ENCODE measurements at regions not wholly inside any gene's neighbourhood (a gene's known extent, or its start where the extent isn't known, plus 50 kb on each side); places are given as distances from the start of the nearest gene placed in this dataset.

- Histone ChIP-seq H3K27me3 (no peaks in the 10 kb centered on the region), H3K27ac (no peak overlapping the region), H3K4me3 (no peak overlapping the region), H3K36me3 (no peaks in the 10 kb centered on the region), H3K9me3 (no peaks in the 10 kb centered on the region), H3K4me1 (no peaks in the 10 kb centered on the region)
- intact Hi-C loops (cut with DNase I), result no loop called here
- TF ChIP-seq, protein P1, sequence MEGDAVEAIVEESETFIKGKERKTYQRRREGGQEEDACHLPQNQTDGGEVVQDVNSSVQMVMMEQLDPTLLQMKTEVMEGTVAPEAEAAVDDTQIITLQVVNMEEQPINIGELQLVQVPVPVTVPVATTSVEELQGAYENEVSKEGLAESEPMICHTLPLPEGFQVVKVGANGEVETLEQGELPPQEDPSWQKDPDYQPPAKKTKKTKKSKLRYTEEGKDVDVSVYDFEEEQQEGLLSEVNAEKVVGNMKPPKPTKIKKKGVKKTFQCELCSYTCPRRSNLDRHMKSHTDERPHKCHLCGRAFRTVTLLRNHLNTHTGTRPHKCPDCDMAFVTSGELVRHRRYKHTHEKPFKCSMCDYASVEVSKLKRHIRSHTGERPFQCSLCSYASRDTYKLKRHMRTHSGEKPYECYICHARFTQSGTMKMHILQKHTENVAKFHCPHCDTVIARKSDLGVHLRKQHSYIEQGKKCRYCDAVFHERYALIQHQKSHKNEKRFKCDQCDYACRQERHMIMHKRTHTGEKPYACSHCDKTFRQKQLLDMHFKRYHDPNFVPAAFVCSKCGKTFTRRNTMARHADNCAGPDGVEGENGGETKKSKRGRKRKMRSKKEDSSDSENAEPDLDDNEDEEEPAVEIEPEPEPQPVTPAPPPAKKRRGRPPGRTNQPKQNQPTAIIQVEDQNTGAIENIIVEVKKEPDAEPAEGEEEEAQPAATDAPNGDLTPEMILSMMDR (IDR thresholded peaks at IDR 0.05), result no peak
- TF ChIP-seq POLR2A (IDR thresholded peaks at IDR 0.05), result no peak
- WGBS, 2 donors, result 80 to 87% methylated on average over 3 of the region's 3 CpGs
- DNase-seq, result no peak
Measured at GRCh38 chr5:4845221-4845620, 294.9 kb upstream of the ADAMTS16 start.

GRCh38 chr5:4847766-4848165 lies 292.4 kb upstream of the ADAMTS16 start:
- Histone ChIP-seq H3K27ac (no peak overlapping the region), H3K9me3 (no peaks in the 10 kb centered on the region), H3K27me3 (no peaks in the 10 kb centered on the region), H3K36me3 (no peaks in the 10 kb centered on the region), H3K4me3 (no peak overlapping the region), H3K4me1 (no peaks in the 10 kb centered on the region)
- no peak for DNase-seq
- TF ChIP-seq, protein P1 (IDR thresholded peaks at IDR 0.05), result no peak
- intact Hi-C loops (cut with DNase I), result no loop called here
- 49 to 53% methylated on average over 3 of the region's 3 CpGs for WGBS, 2 donors

DNA sequence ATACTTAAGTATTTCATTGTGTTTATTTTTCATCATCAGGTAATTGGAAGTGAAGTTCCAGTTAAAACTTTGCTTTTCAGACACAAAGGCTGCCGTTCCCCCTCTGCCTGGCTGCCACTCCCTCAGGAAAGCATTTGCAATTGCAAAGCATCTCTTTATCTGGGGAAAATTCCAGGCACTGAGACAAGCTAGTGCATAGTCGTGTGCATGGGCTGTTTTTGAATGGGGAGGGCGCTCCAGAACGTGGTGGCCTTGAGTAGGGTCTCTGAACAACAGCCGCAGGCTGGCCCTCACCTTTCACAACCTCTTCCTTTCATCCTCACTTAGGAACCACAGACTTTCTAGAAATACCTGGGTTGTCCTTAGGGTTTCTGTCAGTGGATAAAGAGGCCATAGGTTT lies 285.1 kb upstream of the ADAMTS16 start:
- H3K9me3 ChIP-seq, result no peaks in the 10 kb centered on the region
- H3K36me3 ChIP-seq, result no peaks in the 10 kb centered on the region
- DNase-seq, result no peak
- H3K27ac ChIP-seq, result no peak overlapping the region
- no peak overlapping the region for H3K4me3 ChIP-seq
- no peak for TF ChIP-seq POLR2A (IDR thresholded peaks at IDR 0.05)
- TF ChIP-seq, protein P1 (IDR thresholded peaks at IDR 0.05), result no peak
- WGBS, 2 donors, result 44 to 52% methylated on average over 5 of the region's 5 CpGs
- no peaks in the 10 kb centered on the region for H3K4me1 ChIP-seq
- intact Hi-C loops (cut with DNase I), result no loop called here
- peaks cover 0 to 3% (median 0%) of the 10 kb centered on the region in 4 donors for H3K27me3 ChIP-seq

- Histone ChIP-seq H3K27ac (no peak overlapping the region), H3K36me3 (no peaks in the 10 kb centered on the region), H3K27me3 (peaks cover 0 to 3% (median 0%) of the 10 kb centered on the region in 4 donors), H3K9me3 (no peaks in the 10 kb centered on the region), H3K4me3 (no peak overlapping the region), H3K4me1 (no peaks in the 10 kb centered on the region)
- 40 to 71% methylated on average over 2 of the region's 2 CpGs for WGBS, 2 donors
- no peak for DNase-seq
- TF ChIP-seq POLR2A (IDR thresholded peaks at IDR 0.05), result no peak
- TF ChIP-seq, protein P1 (IDR thresholded peaks at IDR 0.05), result no peak
- intact Hi-C loops (cut with DNase I), result no loop called here
Measured at GRCh38 chr5:4855880-4856279, 284.2 kb upstream of the ADAMTS16 start.

DNA sequence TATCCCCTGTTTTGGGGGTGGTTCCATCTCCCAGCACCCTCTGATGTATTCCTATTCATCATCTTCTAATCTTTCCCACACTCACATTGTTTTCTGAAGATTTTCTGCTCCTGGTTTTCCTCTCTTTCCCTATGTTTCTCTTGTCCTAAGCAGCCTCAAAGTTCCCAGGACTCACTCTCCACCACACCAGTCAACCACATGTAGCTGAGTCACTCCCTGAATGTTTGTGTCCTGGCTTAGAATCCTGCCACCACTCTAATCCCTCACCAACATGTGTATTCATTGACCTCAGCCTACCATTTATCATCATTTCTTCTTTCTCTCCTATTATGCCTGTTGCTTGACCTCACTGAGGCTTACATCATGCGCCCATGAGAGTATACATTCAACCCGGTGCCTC lies 282.4 kb upstream of the ADAMTS16 start:
- no peak for DNase-seq
- H3K9me3 ChIP-seq, result no peaks in the 10 kb centered on the region
- 78 to 97% methylated on average over 2 of the region's 2 CpGs for WGBS, 2 donors
- TF ChIP-seq POLR2A (IDR thresholded peaks at IDR 0.05), result no peak
- TF ChIP-seq, protein P1 (IDR thresholded peaks at IDR 0.05), result no peak
- peaks cover 0 to 3% (median 0%) of the 10 kb centered on the region in 4 donors for H3K27me3 ChIP-seq
- H3K27ac ChIP-seq, result no peak overlapping the region
- intact Hi-C loops (cut with DNase I), result no loop called here
- H3K4me1 ChIP-seq, result no peaks in the 10 kb centered on the region
- H3K36me3 ChIP-seq, result no peaks in the 10 kb centered on the region
- no peak overlapping the region for H3K4me3 ChIP-seq

Measured in esophagus squamous epithelium (tissue), 5 donors.